Activated naive CD4-positive, alpha-beta T cell treated with anti-CD3 and anti-CD28 coated beads, Interleukin-2, amount 50 U/mL, for 16 hours (primary cell): ENCODE measurements at regions not wholly inside any gene's neighbourhood (a gene's known extent, or its start where the extent isn't known, plus 50 kb on each side); places are given as distances from the start of the nearest gene placed in this dataset.

ENCODE experiments used
- DNase-seq: peaks from one replicate; pipeline ENCODE4 v3.0.0-alpha.2; 2020

DNA sequence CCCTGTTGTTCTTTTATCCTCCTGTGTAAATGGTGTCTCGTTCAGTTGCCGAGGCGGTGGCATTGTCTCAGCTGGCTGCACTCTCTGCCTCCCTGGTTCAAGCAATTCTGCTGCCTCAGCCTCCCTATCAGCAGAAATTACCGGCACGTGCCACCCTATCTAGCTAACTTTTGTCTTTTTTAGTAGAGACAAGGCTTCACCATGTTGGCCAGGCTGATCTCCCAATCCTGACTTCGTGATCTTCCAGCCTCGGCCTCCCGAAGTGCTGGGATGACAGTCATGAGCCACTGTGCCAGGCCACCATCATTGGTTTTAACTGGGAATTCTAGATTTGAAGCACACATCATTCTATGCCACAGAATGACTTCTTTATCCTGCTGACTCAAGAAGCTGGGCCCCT lies 175.3 kb upstream of the ALG10B start:
- DNase-seq: no peak

DNA sequence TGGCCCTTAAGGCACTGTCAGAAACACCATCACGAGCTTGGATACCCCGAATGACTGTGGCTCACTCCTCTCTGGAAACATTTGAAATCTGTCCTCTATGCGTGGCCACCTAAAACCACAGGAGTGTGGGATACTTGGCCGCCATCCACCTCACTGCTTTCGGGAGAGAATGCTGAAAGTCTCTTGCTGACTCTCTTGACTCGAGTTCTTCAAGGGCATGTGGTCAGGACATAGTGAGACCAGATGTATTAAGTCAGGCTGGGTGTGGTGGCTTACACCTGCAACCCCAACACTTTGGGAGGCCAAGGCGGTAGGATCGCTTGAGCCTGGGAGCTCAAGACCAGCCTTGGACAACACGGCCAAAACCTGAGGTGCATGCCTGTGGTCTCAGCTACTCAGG lies 174.7 kb upstream of the ALG10B start:
- DNase-seq: no peak

DNA sequence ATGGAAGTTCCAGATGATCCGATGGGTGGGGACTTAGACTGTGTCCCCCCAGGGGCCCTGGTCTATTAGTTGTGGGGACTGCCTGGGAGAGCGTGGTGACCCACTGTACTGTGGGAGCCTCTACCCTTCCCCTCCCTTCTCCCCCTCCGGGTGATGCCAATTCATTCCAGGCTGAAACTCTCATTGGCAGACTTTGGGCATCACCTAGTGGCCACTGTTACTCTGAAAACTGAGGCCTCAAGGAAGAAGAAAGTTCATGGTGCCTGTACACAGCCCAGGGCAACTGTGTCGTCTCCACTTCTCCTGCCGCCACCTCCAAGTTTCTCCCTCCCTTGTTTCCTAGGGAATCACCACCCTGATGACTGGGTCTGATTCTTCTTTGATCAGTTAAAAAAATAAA lies 173.6 kb upstream of the ALG10B start:
- no peak for DNase-seq

DNA sequence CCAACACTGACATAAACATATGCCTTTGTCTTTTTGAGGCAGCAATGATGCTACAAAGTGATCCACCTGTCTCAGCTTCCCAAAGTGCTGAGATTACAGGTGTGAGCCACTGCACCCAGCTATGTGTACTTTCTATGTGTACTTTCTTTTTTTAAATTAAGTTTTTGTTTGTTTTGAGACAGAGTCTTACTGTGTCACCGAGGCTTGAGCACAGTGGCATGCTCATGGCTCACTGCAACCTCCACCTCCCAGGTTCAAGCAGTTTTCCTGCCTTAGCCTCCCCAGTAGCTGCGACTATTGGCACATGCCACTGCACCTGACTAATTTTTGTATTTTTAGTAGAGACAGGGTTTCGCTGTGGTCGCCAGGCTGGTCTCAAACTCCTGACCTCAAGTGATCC lies 172.5 kb upstream of the ALG10B start:
- no peak for DNase-seq

DNA sequence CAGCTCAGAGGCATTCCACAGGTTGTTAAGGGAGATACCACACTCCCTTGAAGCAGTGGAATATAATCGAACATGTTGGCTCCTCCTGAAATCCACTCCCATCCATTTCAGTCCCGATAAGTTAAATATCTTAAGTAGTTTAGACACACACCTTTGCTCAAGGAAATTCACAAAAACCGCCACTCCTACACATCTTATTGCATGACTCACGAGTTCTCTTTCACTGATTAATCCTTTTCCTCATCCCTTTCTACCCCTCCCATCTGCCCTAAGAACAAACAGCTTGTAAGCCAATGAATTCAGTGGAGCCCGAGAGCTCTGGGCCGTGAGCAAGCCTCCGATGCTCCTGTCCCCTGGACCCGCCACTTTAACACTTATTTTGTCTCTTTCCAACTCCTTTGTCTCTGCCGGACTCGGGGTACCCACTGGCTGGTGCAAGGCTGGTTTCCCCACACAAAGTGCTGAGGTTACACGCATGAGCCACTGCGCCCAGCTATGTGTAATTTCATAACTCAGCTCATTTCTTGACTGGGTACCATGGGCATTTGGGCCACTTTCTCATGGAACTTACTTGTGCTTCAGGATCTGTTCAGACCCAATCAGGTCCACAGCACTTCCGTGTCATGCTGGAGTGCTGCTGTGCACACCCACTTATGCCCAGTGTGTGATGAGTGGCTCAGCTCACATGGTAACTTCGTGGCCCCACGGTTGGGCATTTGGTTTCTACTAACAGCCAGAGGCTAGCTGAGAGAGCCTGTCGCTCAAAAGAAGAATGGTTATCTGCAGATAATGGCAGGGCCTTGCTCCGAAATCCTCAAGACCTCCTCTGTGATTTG lies 171.8 kb upstream of the ALG10B start:
- DNase-seq: no peak

DNA sequence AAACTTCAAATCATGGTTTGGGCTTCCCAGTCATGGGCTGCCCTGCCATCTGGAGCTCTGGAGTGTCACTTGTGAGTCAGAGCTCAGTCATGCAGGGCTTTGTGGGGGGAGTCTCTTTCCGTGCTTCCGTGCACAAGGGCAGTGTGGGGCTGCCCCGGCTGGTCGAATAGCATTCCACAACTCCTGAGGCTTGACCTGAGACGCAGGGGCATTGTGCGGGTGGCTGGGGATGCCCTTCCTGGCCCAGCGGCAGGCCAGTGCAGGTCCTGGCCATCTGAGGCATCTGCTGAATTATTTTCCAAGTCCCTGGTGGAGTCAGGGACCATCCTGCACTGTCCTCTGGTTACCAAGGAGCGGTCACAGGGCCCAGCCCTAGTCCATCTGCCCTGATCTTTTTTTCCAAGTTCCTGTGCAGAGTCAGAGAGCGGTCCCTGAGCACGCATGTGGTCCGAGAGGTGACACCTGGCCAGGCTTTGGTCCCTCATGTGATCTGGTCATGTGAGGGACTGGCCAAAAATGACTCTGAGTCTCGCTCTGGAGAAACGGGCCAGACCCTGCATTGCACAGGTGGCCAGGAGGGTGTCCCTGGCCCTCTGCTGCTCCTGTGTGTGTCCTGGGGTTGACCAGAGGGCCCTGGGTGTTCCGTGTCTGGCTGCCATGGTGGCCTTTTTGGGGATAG lies 167.0 kb upstream of the ALG10B start:
- no peak for DNase-seq

DNA sequence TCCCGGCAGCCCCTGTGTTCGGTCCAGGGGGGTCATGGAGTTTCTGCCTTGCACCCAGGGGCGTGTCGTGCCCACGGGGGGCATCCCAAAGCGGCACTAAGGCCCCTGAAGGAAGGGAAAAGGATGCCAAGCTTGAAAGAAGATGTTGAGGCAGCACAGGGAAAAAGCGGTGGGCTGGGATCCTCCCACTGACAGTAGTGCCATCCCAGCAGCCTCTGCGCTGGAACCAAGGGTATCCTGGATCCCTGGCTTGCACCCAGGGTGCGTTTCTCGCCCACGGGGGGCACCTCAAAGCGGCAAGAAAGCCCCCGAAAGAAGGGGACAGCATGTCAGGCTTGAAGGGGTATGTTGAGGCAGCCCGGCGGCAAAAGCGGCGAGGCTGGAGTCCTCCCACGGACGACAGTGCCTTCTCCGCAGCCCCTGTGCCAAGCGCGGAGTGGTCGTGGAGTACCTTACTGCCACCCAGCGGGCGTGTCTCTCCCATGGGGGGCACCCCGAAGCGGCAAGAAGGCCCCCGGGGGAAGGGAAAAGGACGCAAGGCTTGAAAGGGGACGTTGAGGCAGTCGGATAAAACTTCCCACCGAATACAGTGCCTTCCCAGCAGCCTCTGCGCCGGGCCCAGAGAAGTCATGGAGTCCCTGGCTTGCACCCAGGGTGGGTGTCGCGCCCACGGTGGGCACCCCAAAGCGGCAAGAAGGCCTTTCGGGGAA lies 164.4 kb upstream of the ALG10B start:
- DNase-seq: no peak

DNA sequence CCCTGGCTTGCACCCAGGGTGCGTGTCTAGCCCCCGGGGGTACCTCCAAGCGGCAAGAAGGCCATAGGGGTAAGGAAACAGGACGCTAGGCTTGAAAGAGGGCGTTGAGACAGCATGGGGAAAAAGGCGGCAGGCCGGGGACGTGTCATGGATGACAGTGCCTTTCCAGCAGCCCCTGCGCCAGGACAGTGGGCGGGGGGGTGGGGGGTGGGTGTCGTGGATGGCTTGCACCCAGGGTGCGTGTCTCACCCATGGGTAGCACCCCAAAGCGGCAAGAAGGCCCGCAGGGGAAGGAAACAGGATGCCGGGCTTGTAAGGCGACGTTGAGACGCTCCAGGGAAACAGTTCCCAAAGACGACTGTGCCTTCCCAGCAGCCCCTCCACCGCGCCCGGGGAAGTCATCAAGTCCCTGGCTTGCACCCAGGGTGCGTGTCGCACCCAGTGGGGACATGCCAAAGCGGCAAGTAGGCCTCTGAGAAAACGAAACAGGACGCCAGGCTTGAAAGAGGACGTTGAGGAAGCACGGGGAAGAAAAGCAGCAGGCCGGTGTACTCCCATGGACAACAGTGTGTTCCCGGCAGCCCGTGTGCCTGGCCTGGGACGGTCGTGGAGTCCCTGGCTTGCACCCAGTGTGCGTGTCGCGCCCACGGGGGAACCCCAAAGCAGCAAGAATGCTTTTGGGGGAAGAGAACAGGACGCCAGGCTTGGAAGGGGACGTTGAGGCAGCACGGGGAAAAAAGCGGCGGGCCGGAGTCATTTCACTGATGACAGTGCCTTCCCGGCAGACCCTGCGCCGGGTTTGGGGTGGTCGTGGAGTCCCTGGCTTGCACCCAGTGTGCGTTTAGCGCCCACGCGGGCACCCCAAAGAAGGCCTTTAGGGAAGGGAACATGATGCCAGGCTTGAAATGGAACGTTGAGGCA lies 163.5 kb upstream of the ALG10B start:
- DNase-seq: no peak

DNA sequence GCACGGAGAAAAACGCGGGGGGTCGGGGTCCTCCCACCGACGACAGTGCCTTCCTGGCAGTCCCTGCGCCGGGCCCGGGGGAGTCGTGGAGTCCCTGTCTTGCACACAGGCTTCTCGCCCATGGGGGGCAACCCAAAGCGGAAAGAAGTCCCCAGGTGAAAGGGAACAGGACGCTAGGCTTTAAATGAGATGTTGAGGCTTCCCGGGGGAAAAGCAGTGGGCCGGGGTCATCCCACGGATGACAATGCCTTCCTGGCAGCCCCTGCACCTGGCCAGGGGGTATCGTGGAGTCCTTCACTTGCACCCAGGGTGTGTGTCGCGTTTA lies 162.9 kb upstream of the ALG10B start:
- no peak for DNase-seq

DNA sequence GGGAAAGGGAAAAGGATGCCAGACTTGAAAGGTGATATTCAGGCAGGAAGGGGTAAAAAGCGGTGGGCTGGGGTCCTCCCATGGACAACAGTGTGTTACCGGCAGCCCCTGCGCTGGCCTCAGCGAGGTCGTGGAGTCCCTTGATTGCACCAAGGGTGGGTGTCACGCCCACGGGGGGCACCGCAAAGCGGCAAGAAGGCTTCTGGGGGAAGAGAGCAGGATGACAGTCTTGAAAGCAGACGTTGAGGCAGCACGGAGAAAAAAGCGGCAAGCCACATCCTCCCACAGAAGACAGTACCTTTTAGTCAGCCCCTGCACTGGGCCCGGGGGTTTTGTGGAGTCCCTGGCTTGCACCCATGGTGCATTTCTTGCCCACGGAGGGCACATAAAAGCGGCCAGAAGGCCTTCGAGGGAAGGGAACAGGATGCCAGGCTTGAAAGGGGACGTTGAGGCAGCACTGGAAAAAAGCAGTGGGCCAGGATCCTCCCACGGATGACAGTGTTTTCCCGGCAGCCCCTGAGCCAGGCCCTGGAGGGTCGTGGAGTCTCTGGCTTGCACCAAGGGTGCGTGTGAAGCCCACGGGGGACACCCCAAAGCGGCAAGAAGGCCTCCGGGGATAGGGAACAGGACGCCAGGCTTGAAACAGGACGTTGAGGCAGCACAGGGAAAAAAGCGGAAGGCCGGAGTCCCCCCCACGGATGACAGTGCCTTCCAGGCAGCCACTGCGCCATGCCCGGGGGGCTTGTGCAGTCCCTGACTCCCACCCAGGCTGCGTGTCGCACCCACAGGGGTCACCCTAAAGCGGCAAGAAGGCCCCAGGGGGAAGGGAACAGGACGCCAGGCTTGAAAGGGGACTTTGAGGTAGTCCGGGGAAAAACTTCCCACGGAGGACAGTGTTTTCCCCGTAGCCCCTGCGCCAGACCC lies 162.2 kb upstream of the ALG10B start:
- no peak for DNase-seq

DNA sequence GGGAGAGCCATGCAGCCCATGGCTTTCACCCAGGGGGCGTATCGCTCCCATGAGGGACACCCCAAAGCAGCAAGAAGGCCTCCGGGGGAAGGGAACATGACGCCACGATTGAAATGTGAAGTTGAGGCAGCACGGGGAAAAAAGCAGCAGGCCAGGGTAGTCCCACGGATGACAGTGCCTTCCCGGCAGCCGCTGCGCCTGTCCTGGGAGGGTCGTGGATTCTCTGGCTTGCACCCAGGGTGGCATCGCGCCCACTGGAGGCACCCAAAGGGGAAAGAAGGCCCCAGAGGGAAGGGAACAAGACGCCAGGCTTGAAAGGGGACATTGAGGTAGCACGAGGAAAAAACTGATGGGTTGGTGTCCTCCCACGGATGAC lies 161.6 kb upstream of the ALG10B start:
- DNase-seq: no peak

DNA sequence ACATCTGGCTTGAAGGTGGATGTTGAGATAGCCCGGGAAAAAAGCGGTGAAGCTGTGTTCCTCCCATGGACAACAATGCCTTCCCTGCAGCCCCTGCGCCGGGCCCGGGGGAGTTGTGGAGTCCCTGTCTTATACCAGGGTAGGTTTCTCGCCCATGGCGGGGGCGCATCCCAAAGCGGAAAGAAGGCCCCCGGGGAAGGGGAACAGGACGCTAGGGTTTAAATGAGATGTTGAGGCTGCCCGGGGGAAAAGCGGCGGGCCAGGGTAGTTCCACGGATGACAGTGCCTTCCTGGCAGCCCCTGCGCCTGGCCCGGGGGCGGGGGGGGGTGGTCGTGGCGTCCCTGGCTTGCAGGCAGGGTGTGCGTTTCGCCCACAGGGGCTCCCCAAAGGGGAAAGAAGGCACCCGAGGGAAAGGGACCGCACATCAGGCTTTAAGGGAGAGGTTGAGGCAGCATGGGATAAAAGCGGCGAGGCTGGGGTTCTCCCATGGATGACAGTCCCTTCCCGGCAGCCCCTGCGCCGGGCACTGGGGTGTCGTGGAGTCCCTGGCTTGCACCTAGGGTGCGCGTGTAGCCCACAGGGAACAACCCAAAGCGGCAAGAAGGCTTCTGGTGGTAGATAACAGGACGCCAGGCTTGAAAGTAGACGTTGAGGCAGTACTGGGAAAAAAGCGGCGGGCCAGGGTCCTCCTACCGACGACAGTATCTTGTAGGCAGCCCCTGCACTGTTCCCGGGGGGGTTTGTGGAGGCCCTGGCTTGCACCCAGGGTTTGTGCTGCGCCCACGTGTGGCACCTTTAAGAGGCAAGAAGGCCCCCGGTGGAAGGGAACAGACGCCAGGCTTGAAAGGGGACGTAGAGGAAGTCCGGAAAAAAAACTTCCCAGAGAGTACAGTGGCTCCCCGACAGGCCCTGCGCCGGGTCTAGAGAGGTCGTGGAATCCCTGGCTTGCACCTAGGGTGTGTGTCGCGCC lies 160.8 kb upstream of the ALG10B start:
- DNase-seq: no peak

DNA sequence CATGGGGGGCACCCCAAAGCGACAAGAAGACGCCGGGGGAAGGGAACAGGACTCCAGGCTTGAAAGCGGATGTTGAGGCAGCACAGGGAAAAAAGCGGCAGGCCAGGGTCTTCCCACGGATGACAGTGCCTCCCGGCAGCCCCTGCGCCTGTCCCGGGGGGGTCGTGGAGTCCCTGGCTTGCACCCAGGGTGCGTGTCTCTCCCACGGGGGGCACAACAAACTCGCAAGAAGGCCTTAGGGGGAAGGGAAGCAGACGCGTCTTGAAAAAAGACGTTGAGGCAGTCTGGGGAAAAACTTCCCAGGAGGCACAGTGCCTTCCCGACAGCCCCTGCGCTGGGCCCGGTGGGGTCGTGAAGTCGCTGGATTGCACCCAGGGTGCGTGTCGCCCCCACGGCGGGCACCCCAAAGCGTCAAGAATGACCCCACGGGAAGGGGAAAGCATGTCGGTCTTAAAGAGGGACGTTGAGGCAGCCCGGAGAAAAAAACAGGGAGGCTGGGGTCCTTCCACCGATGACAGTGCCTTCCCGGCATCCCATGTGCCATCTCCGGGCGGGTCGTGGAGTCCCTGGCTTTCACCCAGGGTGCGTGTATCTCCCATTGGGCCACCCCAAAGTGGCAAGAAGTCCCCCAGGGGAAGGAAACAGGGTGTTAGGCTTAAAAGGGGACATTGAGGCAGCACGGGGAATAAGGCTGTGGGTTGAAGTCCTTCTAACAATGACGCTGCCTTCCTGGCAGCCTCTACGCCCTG lies 159.9 kb upstream of the ALG10B start:
- no peak for DNase-seq

DNA sequence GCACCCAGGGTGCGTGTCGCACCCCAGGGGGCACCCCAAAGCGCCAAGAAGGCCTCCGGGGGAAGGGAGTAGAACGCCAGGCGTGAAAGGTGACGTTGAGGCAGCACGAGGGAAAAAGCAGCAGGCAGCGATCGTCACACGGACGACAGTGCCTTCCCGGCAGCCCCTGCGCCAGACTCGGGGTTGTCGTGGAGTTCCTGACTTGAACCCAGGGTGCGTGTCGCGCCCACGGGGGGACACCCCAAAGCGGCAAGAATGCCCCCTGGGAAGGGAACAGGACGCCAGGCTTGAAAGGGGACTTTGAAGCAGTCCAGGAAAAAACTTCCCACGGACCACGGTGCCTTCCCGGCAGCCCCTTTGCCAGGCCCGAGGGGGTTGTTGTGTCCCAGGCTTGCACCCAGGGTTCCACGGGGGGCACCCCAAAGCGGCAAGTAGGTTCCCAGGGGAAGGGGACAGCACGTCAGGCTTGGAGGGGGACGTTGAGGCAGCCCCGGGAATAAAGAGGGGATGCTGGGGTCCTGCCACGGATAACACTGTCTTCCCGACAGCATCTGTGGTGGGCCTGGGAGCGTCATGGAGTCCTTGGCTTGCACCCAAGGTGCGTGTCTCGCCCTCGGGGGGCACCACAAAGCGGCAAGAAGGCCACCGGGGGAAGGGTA lies 159.2 kb upstream of the ALG10B start:
- no peak for DNase-seq

DNA sequence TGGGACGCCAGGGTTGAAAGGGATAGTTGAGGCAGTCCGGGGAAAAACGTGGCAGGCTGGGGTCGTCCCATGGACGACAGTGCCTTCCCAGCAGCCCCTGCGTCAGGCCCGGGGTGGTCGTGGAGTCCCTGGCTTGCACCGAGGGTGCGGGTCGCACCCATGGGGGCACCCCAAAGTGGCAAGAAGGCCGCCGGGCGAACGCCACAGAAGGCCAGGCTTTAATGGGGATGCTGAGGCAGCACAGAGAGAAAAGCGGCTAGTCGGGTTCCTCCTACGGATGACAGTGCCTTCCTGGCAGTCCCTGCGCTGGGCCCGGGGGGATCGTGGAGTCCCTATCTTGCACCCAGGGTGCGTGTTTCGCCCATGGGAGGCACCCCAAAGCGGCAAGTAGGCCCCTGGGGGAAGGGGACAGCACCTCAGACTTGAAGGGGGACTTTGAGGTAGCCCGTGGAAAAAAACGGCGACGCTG lies 158.6 kb upstream of the ALG10B start:
- DNase-seq: no peak

DNA sequence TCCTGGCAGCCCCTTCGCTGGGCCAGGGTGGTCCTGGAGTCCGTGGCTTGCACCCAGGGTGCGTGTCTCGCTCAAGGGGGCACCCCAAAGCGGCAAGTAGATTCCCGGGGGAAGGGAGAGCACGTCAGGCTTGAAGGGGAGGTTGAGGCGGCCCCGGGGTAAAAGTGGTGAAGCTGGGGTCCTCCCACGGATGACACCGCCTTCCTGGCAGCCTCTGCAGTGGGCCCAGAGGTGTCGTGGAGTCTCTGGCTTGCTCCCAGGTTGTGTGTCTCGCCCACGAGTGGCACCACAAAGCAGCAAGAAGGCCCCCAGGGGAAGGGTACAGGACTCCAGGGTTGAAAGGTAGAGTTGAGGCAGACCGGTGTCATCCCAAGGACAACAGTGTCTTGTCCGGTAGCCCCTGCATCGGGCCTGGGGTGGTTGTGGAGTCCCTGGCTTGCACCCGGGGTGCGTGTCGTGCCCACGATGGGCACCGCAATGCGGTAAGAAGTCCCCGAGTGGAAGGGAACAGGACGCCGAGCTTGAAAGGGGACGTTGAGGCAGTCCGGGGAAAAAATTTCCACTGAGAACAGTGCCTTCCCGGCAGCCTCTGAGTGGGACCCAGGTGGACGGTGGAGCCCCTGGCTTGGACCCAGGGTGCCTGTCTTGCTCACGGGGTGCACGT lies 158.0 kb upstream of the ALG10B start:
- DNase-seq: no peak

DNA sequence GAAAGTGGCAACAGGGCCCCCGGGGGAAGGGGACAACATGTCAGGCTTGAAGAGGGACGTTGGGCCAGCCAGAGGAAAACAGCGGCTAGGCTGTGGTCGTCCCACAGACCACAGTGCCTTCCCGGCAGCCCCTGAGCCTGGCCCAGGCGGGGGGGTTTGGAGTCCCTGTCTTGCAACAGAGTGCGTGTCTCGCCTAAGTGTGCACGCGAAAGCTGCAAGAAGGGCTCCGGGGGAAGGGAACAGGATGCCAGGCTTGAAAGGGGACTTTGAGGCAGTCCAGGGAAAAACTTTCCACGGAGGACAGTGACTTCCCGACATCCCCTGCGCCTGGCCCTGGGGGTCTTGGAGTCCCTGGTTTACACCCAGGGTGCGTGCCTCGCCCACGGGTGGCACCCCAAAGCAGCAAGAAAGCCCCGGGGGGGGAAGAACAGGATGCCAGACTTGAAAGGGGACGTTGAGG lies 157.5 kb upstream of the ALG10B start:
- no peak for DNase-seq

DNA sequence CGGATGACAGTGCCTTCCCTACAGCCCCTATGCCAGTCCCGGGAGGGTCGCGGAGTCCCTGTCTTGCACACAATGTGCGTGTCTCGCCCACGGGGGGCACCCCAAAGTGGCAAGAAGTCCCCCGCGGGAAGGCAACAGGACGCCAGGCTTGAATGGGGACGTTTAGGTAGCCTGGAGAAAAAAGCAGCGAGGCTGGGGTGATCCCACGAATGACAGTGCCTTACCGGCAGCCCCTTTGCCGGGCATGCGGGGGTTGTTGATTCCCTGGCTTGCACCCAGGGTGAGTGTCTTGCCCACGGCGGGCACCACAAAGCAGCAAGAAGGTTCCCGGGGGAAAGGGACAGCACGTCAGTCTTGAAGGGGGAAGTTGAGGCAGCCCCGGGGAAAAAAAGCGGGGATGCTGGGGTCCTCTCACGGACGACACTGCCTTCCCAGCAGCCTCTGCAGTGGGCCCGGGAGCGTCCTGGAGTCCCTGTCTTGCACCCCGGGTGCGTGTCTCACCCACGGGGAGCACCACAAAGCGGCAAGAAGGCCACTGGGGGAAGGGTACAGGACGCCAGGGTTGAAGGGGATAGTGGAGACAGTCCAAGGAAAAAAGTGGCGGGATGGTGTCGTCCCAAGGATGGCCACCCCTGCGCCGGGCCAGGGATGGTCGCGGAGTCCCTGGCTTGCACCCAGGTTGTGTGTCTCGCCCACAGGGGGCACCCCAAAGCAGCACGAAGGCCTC lies 156.8 kb upstream of the ALG10B start:
- DNase-seq: no peak
